HepG2 (cell line): ENCODE measurements at regions not wholly inside any gene's neighbourhood (a gene's known extent, or its start where the extent isn't known, plus 50 kb on each side); places are given as distances from the start of the nearest gene placed in this dataset.

Source experiments
- ATAC-seq: fragments of 200-7000 bp; cut with Tn5 transposase; 3 replicates; pipeline ENCODE4 v1.9.1; 2020; ENCODE audit warnings: mild to moderate bottlenecking, moderate library complexity
- BruUV-seq: library from RNA; stranded (reverse); fragments of 400-500 nt; replicated peaks from 2 replicates; lab custom pipeline; 2021; lab: Mats Ljungman, UMichigan
- CTCF ChIA-PET: fragments of 300-600 bp; formaldehyde crosslinking; extraction: SDS; loops from one replicate; lab custom pipeline; 2021; ENCODE audit warnings: low total read pairs, inconsistent platforms, low intra/inter-chr PET ratio; lab: Yijun Ruan, JAX
- POLR2A ChIA-PET: fragments of 350-600 bp; sonication (Branson Sonifier 250); formaldehyde crosslinking; loops from one replicate; lab custom pipeline; 2020; ENCODE audit warnings: antibody characterized with exemption, inconsistent platforms; lab: Yijun Ruan, JAX
- DNase-seq: peaks from one replicate; pipeline ENCODE4 v3.0.0-alpha.2; 2015; ENCODE audit warnings: low spot score
- FAIRE-seq: peaks from 3 replicates; lab custom pipeline; 2011; peaks lifted over from hg19 to GRCh38; lab: Jason Lieb, UNC
- H2AFZ ChIP-seq: one replicate; pipeline ENCODE4 v1.6.1; 2011; ENCODE audit warnings: low read length, inconsistent platforms
- H3K27ac ChIP-seq: fragments of 300-600 bp; 3 replicates; pipeline ENCODE4 v1.8.0; 2011; ENCODE audit warnings: mixed run types, mild to moderate bottlenecking, mixed read lengths, low read length, inconsistent platforms; ENCODE audit not compliant: insufficient read depth; ENCODE audit errors: extremely low read length
- H3K27me3 ChIP-seq, 2 experiments: fragments of 200-600 bp in 1 of 2; 2 replicates in 1 of 2; 3 replicates in 1 of 2; pipeline versions ENCODE4 v1.6.0 to v1.8.0; 2011; ENCODE audit warnings: low read length in 2 of 2, mild to moderate bottlenecking in 2 of 2, moderate library complexity in 2 of 2, inconsistent platforms in 1 of 2; ENCODE audit not compliant: insufficient read depth in 2 of 2, control insufficient read depth in 1 of 2
- H3K36me3 ChIP-seq, 2 experiments: fragments of 200-600 bp in 1 of 2; replicated peaks in 1 of 2; 2 replicates in 1 of 2; 3 replicates in 1 of 2; pipeline versions ENCODE4 v1.5.1 to v1.8.0; 2011; ENCODE audit warnings: low read length in 2 of 2, inconsistent platforms in 1 of 2; ENCODE audit not compliant: insufficient read depth in 2 of 2, control insufficient read depth in 1 of 2
- H3K4me1 ChIP-seq: 2 replicates; pipeline ENCODE4 v1.5.1; 2012; ENCODE audit warnings: low read length, inconsistent platforms; ENCODE audit not compliant: insufficient read depth
- H3K4me2 ChIP-seq: 2 replicates; pipeline ENCODE4 v1.6.0; 2011; ENCODE audit warnings: low read depth, low read length, inconsistent platforms
- H3K4me3 ChIP-seq, 3 experiments: fragments of 200-600 bp in 1 of 3; sonication (generic), shearing (Covaris generic) in 1 of 3; replicated peaks in 1 of 3; 2 replicates each; pipeline ENCODE4 v1.5.1; 2011 to 2016; ENCODE audit warnings: low read length in 3 of 3, inconsistent platforms in 2 of 3, low read depth in 2 of 3, mild to moderate bottlenecking in 2 of 3, control low read depth in 1 of 3, mixed read lengths in 1 of 3; ENCODE audit not compliant: insufficient read depth in 1 of 3
- H3K79me2 ChIP-seq: one replicate; pipeline ENCODE4 v1.6.1; 2011; ENCODE audit warnings: low read length, inconsistent platforms; ENCODE audit not compliant: insufficient read depth
- H3K9ac ChIP-seq: 2 replicates; pipeline ENCODE4 v1.6.0; 2011; ENCODE audit warnings: mild to moderate bottlenecking, low read depth, low read length, inconsistent platforms; ENCODE audit not compliant: insufficient read depth
- H3K9me3 ChIP-seq: 2 replicates; pipeline ENCODE4 v1.5.1; 2012; ENCODE audit warnings: mild to moderate bottlenecking, low read length
- H4K20me1 ChIP-seq: 2 replicates; pipeline ENCODE4 v1.6.0; 2011; ENCODE audit warnings: inconsistent platforms, mild to moderate bottlenecking, low read length, moderate library complexity; ENCODE audit not compliant: insufficient read depth
- HDAC2 ChIP-seq: sonication (generic); formaldehyde crosslinking; IDR thresholded peaks from 2 replicates; pipeline ENCODE4 v1.4.0; 2020; ENCODE audit warnings: missing genetic modification reagents
- HNF4A ChIP-seq: sonication (generic); formaldehyde crosslinking; IDR thresholded peaks from 2 replicates; pipeline ENCODE4 v1.4.0; 2020; ENCODE audit warnings: missing genetic modification reagents
- LCORL ChIP-seq, 2 experiments: fragments of 450-650 bp in 1 of 2; sonication (generic) in 1 of 2; formaldehyde crosslinking in 1 of 2; IDR thresholded peaks; 2 replicates each; pipeline versions ENCODE4 v1.5.0 to v1.6.1; 2017 to 2020; ENCODE audit warnings: antibody characterized with exemption in 1 of 2, missing genetic modification reagents in 1 of 2
- SOX13 ChIP-seq, 3 experiments: fragments of 450-650 bp in 1 of 3; sonication (generic) in 1 of 3; formaldehyde crosslinking in 1 of 3; IDR thresholded peaks in 2 of 3; conservative IDR thresholded peaks in 1 of 3; 2 replicates each; pipeline versions ENCODE4 v1.5.0 to v1.6.1; 2016 to 2020; ENCODE audit warnings: antibody characterized with exemption in 1 of 3, mild to moderate bottlenecking in 1 of 3, missing compliant biosample characterization in 1 of 3, missing genetic modification reagents in 1 of 3, moderate library complexity in 1 of 3
- ZNF333 ChIP-seq: sonication (generic); formaldehyde crosslinking; IDR thresholded peaks from 2 replicates; pipeline ENCODE4 v1.4.0; 2020; ENCODE audit warnings: mild to moderate bottlenecking, missing genetic modification reagents, borderline replicate concordance
- ZNF354B ChIP-seq: sonication (generic); formaldehyde crosslinking; IDR thresholded peaks from 2 replicates; pipeline ENCODE4 v1.8.0; 2022; ENCODE audit warnings: mild to moderate bottlenecking, missing genetic modification reagents
- ZNF367 ChIP-seq: sonication (generic); formaldehyde crosslinking; IDR thresholded peaks from 2 replicates; pipeline ENCODE4 v1.4.0; 2020; ENCODE audit warnings: missing genetic modification reagents, borderline replicate concordance
- ZNF451 ChIP-seq: sonication (generic); formaldehyde crosslinking; IDR thresholded peaks from 2 replicates; pipeline ENCODE4 v1.5.0; 2020; ENCODE audit warnings: mild to moderate bottlenecking, missing genetic modification reagents
- ZNF510 ChIP-seq: sonication (generic); formaldehyde crosslinking; IDR thresholded peaks from 2 replicates; pipeline ENCODE4 v1.4.0; 2020; ENCODE audit warnings: low read depth, mild to moderate bottlenecking, missing genetic modification reagents
- WGBS: methylation state at CpG from one replicate; pipeline ENCODE4 v1.1.6; 2017; ENCODE audit warnings: low lambda C conversion rate; 5-methylcytosine and 5-hydroxymethylcytosine counted together
- in situ Hi-C: cut with HindIII; loops from 2 replicates; pipeline ENCODE4 v1.10.0; 2017; ENCODE audit warnings: low pct_unique_long_range_greater_than_20kb; ENCODE audit not compliant: extremely low pct_ligation_motif_present
- intact Hi-C: fragments of 100-400 bp; cut with micrococcal nuclease; formaldehyde crosslinking; loops from one replicate; pipeline ENCODE4 v1.10.0; 2022; ENCODE audit not compliant: unreplicated experiment
- TF ChIP-seq, protein P1 (sequence below): IDR thresholded peaks from 2 replicates; pipeline ENCODE4 v1.6.1; 2012; ENCODE audit warnings: inconsistent platforms
- TF ChIP-seq, protein P2 (sequence below): sonication (generic); formaldehyde crosslinking; IDR thresholded peaks from 2 replicates; pipeline ENCODE4 v1.5.1; 2020; ENCODE audit warnings: mild to moderate bottlenecking, missing genetic modification reagents
- TF ChIP-seq, protein P3 (sequence below): sonication (generic); formaldehyde crosslinking; conservative IDR thresholded peaks from 2 replicates; pipeline ENCODE4 v1.4.0; 2020; ENCODE audit warnings: missing genetic modification reagents

DNA sequence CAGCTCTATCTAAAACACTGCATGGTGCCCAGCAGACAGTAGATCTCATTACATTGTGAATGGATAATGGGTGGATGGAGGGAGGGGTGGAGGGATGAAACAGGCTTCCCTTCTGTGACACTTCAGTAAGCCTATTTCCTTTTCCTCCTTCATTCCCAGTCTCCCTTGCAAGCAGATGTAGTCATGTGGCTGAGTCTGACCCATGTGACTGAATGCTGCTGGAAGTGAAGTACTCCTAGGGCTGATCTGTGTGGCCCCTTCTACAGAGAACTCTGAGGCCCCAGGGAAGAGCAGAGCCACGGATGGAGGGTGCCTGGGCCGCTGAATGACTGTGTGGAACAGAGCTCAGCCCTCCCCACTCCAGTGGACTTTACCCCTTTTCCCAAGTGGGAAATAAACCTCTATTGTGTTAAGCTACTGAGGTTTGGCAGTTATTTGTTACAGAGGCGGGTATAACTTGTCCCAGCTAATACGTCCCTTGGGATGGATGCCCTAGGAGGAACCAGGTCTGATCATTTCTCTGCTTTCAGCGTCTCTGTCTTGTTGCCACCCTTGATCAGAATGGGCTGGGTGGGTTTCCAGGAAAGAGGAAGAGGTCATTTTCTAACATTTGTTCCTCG is 176.1 kb upstream of the MVB12B start (continued):
- no peak for TF ChIP-seq ZNF510 (CRISPR knock-in tag)
- peak; percentile 49; the same call in 1 of the 2 replicates for TF ChIP-seq ZNF333 (CRISPR knock-in tag)
- TF ChIP-seq, protein P1, sequence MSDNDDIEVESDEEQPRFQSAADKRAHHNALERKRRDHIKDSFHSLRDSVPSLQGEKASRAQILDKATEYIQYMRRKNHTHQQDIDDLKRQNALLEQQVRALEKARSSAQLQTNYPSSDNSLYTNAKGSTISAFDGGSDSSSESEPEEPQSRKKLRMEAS, result 0 out of 2 replicates have a peak, but pooled peaks have one; percentile 14

DNA sequence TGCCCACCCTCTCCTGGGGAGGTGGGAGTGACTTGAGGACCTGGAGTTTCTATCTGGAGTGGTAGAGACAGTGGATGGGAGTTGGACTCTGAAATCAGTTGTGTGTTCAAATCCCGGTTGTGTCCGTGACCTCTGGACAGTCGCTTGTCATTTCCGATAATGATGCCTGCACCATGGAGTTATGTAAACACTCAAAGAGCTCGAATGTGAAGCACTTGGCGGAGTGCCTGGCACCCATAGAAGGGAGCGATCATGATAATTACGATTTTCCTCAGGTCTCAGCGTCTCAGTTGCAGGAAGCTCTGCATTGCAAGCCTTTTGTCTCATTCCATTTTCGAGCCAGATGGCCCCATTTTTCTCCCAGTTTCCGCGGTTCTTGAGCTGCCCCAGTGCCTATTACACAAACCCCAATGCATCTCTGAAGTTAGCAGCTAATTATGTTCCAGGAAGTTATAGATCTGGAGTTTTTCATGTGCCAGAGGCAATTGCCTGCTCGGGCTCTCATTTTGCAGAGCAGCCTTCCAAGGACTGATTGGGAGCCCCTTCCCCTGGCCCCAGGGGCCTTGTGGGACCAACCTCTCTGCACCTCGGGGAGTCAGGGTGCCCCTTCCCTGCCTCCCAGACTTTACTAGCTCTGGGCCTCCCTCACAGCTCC is 175.5 kb upstream of the MVB12B start:
- intact Hi-C loops, result no loop called here
- H3K9me3 ChIP-seq, result peaks cover 5% of the 10 kb centered on the region; the same call in 1 of the 2 replicates
- no peaks in the 10 kb centered on the region for H4K20me1 ChIP-seq
- peak overlapping the region; percentile 36; the same call in 1 of the 2 replicates for H3K9ac ChIP-seq
- ChIA-PET CTCF (no interaction called here), POLR2A (interaction anchor here (1.4 kb wide), 1 partner anchor 444 kb away, joined by 4 read pairs; the partner anchor contains the start of gene MAPKAP1)
- peaks cover 58% of the 10 kb centered on the region for H3K4me1 ChIP-seq
- WGBS, result 0% methylated on average over 13 of the region's 14 CpGs
- H3K4me2 ChIP-seq, result peak overlapping the region; percentile 85
- in situ Hi-C loops, result no loop called here
- ATAC-seq (peak; percentile 7; the same call in 1 of the 3 replicates), DNase-seq (peak; percentile 72), FAIRE-seq (peak; percentile 83)
- peak overlapping the region; percentile 28 to 66 (median 44) for H3K4me3 ChIP-seq
- H2AFZ ChIP-seq, result peak overlapping the region; percentile 28
- no peaks in the 10 kb centered on the region; a peak in 2 of 5 replicates for H3K27me3 ChIP-seq
- no peaks in the 10 kb centered on the region for H3K79me2 ChIP-seq
- H3K27ac ChIP-seq, result peak overlapping the region; percentile 9
- BruUV-seq, result no TSS peak
- no peaks in the 10 kb centered on the region for H3K36me3 ChIP-seq
- TF ChIP-seq ZNF451 (no peak), LCORL (IDR thresholded peaks at IDR 0.05) (no peak), LCORL (CRISPR knock-in tag; IDR thresholded peaks at IDR 0.05) (0 out of 2 replicates have a peak, but pooled peaks have one; percentile 40), HDAC2 (peak; percentile 73), HNF4A (CRISPR knock-in tag) (peak; percentile 88), ZNF354B (CRISPR knock-in tag) (no peak), ZNF367 (CRISPR knock-in tag) (no peak), SOX13 (IDR thresholded peaks at IDR 0.05) (no peak), SOX13 (CRISPR knock-in tag; conservative IDR thresholded peaks at IDR 0.05 in 1 of 2, IDR thresholded peaks at IDR 0.05 in 1 of 2) (peak in 1 of 2 experiments; percentile 71; a peak in 2 of 4 replicates)
- TF ChIP-seq, protein P2, sequence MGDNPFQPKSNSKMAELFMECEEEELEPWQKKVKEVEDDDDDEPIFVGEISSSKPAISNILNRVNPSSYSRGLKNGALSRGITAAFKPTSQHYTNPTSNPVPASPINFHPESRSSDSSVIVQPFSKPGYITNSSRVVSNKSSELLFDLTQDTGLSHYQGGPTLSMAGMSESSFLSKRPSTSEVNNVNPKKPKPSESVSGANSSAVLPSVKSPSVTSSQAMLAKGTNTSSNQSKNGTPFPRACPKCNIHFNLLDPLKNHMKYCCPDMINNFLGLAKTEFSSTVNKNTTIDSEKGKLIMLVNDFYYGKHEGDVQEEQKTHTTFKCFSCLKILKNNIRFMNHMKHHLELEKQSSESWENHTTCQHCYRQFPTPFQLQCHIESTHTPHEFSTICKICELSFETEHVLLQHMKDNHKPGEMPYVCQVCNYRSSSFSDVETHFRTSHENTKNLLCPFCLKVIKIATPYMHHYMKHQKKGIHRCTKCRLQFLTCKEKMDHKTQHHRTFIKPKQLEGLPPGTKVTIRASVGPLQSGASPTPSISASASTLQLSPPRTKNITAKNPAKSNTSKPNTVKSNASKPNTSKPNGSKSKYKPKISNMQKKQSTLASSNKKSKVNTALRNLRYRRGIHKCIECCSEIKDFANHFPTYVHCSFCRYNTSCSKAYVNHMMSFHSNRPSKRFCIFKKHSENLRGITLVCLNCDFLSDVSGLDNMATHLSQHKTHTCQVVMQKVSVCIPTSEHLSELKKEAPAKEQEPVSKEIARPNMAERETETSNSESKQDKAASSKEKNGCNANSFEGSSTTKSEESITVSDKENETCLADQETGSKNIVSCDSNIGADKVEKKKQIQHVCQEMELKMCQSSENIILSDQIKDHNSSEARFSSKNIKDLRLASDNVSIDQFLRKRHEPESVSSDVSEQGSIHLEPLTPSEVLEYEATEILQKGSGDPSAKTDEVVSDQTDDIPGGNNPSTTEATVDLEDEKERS (CRISPR knock-in tag), result 0 out of 2 replicates have a peak, but pooled peaks have one; percentile 62
- TF ChIP-seq, protein P3, sequence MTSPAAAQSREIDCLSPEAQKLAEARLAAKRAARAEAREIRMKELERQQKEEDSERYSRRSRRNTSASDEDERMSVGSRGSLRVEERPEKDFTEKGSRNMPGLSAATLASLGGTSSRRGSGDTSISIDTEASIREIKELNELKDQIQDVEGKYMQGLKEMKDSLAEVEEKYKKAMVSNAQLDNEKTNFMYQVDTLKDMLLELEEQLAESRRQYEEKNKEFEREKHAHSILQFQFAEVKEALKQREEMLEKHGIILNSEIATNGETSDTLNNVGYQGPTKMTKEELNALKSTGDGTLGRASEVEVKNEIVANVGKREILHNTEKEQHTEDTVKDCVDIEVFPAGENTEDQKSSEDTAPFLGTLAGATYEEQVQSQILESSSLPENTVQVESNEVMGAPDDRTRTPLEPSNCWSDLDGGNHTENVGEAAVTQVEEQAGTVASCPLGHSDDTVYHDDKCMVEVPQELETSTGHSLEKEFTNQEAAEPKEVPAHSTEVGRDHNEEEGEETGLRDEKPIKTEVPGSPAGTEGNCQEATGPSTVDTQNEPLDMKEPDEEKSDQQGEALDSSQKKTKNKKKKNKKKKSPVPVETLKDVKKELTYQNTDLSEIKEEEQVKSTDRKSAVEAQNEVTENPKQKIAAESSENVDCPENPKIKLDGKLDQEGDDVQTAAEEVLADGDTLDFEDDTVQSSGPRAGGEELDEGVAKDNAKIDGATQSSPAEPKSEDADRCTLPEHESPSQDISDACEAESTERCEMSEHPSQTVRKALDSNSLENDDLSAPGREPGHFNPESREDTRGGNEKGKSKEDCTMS (CRISPR knock-in tag), result no peak
